GM19463 (cell line): ENCODE measurements at regions not wholly inside any gene's neighbourhood (a gene's known extent, or its start where the extent isn't known, plus 50 kb on each side); places are given as distances from the start of the nearest gene placed in this dataset.

Experiments
- ATAC-seq: cut with Tn5 transposase; IDR thresholded peaks from one replicate; pipeline ENCODE4 v1.9.1; 2021; ENCODE audit warnings: mild to moderate bottlenecking, moderate library complexity; ENCODE audit not compliant: unreplicated experiment

DNA sequence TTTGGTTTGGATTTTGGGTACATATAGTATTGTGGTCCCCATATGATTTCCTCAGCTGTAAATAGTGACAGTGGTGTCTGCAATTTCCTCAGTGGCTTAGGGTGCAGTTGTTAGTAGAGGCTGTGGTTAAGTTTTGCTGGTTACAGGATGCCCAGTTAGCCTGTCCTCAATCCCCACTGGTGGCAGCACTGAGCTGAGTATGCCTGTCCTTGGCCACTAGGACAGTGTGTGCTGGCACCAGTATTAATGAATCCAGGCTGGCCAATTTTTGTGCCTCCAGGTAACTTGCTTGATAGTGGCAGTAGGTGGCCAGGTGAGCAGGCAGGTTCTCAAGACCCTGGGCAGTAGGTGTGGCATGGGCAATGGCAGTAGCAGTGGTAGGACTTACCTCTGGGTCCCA, 973.1 kb downstream of the TMEM182 start:
- no peak for ATAC-seq

DNA sequence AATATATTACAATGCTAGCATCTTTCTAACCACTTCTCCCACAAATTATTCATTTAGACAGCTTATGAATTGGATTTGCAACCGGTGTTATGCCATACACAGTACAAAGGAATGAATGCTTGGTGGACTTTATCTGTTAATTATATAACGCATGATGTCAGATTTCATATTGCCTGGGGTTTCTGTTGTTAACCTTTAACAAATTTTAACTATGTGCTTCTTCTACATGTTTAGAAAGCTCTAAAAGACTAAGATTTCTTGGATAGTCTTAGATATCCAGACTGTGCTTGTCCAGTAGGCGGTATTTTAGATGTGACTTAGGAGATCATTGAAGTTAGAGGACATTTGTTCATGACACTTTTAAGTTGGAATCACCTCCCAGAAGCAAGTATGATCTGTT, 976.3 kb downstream of the TMEM182 start:
- no peak for ATAC-seq

- no peak for ATAC-seq
Observed at GRCh38 chr2:103738606-103739005, 976.8 kb downstream of the TMEM182 start.

DNA sequence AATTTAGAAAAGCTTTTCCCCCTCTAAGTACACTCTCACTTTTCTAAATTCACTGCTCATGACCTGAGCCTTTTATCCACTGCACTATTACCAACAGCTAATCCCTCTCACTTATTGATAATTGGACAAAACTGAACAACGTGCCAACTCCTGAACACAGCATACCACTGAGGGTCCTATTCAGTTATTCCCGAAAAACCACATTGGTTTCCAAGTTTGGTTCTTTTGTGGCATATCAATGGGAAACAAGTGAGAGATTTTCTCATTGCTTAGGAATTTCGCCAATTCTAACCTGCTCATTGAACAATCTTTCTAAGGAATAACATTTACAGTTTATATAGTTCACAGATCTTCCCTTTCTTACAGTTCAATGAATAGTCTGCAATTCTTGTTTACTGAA, 977.4 kb downstream of the TMEM182 start:
- no peak for ATAC-seq

- no peak for ATAC-seq
Observed at GRCh38 chr2:103739921-103740320, 978.1 kb downstream of the TMEM182 start.

GRCh38 chr2:103740631-103741030, 978.8 kb downstream of the TMEM182 start:
- ATAC-seq = no peak

DNA sequence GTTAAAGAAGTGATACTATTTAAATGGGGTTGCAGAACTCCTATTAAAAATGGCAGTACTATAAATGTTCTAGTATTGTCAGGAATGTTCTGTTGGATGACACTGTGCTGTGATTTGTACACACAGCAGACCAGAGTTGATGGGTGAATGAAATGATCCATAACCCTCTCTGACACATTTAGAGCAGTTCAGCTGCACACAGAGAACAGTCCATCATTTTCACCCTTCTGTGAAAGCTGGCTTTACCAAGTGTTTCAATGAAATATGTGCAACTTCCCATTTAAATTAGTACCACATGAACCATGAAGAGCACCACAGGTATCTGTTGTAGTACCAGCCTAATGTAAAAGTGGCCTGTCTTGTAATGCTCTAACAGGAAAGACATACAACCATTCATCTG, 981.4 kb downstream of the TMEM182 start:
- no peak for ATAC-seq

GRCh38 chr2:103754530-103754929, 992.7 kb downstream of the TMEM182 start:
- ATAC-seq = no peak

- ATAC-seq = no peak
Observed at GRCh38 chr2:103773884-103774283, 1012.1 kb downstream of the TMEM182 start.

DNA sequence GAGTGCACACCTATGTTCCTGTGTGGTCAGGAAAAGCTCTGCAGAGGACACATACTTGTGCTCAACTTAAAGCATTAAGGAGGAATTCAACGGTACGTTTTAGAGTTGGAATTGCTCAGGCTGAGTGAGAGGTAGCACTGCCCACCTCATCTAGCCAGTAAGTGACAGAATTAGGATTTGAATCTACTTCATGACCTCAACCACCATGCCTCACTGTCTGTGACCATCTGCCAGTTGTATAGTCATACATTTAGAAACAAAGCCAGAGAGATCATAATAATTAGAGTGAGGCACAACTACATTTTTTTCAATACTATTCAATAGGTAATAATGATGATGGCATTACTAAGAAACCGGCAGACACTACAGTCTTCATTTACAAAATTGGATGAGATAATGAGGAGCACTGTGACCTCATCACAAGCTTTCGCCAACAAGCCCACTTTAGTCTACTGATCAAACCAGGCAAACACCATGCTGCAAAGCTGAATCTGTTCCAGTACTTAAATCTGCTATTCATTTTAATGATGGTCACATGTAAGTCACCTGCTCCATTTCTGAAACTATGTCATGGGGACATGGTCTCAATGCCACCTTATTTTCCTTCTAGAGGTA, 1018.4 kb downstream of the TMEM182 start:
- ATAC-seq = no peak

DNA sequence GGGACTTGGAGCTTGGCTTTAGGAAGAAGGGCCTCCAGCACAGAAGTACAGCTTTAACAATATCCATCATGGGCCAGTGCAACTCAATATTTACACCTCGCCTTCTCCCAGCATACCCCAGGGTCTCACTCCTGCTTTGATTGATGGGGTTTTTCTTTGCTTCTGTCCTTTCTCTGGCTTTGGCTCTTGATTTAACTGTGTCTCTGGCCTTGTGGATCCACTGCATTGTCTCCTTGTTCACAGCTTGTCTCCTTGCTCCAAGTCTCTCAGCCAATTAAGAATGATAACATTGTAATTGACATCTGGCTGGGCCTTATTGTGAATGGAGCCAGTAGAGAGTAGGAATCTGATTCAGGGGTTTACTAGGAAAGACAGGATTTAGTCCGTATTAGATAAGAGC, 1019.5 kb downstream of the TMEM182 start:
- no peak for ATAC-seq

DNA sequence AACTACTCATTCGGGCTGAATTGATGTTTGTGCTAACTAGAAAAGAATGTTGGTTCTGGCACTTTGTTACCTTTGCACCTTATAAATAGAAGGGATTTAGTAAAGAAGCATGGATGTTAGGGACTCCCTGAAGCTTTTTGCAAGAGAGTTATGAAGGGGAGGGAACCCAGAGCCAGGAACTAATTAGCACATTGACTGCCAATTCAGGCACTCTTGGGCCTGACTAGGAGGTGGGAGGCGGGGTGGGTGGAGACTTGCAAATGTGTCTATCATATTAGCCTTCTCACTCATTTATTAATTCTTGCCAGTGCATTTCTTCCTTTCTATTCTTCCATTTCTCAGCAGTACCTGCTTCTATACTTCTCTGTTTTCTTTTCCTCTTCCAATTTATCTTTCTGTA, 1022.4 kb downstream of the TMEM182 start:
- no peak for ATAC-seq

- no peak for ATAC-seq
Observed at GRCh38 chr2:103785432-103785831, 1023.6 kb downstream of the TMEM182 start.

GRCh38 chr2:103785956-103786355, 1024.1 kb downstream of the TMEM182 start:
- no peak for ATAC-seq

GRCh38 chr2:103788389-103788788, 1026.6 kb downstream of the TMEM182 start:
- no peak for ATAC-seq

DNA sequence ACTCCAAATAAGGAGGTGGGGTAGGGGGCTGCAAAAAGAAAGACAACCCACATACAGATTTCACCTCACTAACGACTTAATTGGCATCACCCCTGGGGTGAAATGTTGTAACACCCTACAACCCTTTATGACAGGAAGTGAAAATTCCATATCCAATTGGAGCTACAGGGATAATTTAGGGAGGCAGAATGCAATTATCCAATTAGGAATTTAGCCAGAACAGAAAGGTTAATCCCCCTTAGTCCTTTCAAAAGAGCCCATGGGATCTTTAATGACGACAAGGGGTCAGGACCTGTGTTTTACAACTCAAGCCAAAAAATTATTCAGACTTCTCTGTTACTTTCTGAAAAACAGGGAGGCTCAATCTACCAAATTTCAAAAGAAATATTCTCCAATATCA, 1027.1 kb downstream of the TMEM182 start:
- ATAC-seq = no peak

DNA sequence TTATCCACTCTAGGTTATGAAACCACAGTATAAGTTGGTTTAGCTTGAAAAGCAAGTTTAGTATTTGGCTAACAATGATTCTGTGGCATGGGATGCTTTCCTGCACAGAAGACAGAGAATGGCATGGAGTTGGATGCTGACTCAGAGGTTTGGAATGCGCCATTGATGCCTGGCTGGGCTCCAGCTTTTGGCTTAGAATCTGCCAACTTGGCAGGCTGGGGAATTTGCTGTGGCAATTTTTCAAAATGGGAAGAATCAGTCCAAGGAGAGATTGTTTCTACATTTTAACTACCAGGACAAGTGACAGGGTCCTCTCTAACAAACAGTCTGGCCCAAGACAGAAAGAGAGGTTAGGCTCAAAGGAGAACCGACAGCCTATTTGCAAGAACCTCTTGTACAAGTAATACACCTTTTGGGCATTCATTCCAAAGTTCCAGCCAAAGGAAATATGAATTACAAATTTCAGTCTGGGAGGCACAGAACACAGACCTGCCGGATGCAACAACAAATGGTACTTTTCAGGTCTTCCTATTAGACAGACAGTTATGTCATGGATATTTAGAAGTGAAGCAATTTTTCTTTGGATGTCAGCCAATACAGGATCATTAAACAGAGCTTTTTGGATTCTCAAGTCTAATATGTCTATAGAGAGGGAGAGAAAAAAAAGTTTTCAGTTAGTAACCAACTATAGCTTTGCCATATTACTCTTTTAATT, 1027.7 kb downstream of the TMEM182 start:
- ATAC-seq = no peak

DNA sequence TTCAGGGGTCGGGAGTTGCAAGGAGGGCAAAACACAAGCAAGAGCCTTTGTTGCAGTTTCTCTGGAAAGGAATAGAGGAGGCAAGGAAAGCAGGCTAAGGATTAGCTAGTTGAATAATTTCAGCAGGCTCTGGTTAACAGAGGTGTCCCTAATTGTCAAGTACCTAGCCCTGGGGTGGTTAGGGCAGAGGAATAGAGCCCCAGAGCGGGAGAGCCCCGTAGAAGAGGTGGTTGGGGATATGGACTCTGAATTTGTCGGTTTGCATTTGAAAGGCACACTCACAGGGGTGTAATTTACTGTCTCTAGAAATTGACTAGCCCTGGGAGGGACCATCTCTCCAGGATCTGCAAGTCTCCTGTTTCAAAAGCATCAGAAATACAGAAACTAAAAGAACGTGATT, 1030.2 kb downstream of the TMEM182 start:
- no peak for ATAC-seq

DNA sequence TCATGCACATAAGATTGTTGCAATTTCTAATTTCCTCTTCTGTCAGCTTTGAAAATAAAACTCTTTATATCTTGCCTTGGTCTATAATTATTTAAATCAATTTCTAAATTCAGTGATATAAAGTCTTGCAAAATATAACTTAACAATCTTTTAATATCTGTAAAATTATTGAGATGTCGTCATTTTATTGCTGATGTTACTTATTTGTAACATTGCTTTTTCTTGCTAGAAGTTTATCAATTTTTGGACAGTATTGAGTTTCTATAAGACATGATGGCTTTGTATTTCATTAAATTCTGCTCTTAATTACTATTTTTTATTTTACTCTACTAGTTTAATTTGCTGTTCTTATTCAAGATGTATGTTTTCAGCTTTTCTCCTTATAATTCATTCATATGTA, 1036.5 kb downstream of the TMEM182 start:
- ATAC-seq = no peak

GRCh38 chr2:103804013-103804412, 1042.2 kb downstream of the TMEM182 start:
- no peak for ATAC-seq

- ATAC-seq = no peak
Observed at GRCh38 chr2:103805746-103806145, 1043.9 kb downstream of the TMEM182 start.

DNA sequence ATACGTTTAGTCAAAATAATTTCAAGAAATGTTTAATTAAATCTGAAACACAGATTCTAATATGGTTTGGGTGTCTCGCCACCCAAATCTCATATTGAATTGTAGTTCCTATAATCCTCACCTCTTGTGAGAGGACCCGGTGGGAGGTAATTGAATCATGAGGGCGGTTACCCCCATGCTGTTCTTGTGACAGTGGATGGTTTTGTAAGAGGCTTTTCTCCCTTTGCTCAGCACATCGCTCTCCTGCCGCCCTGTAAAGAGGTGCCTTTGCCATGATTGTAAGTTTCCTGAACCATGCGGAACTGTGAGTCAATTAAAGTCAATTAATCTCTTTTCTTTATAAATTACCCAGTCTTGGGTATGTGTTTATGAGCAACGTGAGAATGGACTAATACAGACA, 1045.1 kb upstream of the POU3F3 start:
- ATAC-seq = no peak

DNA sequence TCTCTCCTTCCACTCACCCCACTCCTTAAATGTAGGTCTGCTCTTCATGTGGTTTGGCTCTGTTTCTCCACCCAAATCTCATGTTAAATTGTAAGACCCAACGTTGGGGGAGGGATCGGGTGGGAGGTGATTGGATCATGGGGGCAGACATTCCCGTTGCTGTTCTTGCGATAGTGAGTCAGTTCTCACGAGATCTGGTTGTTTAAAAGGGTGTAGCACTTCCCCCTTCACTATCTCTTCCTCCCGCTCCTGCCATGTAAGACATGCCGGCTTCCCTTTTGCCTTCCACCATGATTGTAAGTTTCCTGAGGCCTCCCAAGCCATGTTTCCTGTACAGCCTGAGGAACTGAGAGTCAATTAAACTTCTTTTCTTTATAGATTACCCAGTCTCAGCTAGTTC, 1044.5 kb upstream of the POU3F3 start:
- ATAC-seq = no peak
